GM21423 (cell line): ENCODE measurements at regions not wholly inside any gene's neighbourhood (a gene's known extent, or its start where the extent isn't known, plus 50 kb on each side); places are given as distances from the start of the nearest gene placed in this dataset.

Experiments used
- ATAC-seq: cut with Tn5 transposase; IDR thresholded peaks from one replicate; pipeline ENCODE4 v1.9.1; 2021; ENCODE audit warnings: mild to moderate bottlenecking, moderate library complexity; ENCODE audit not compliant: unreplicated experiment

DNA sequence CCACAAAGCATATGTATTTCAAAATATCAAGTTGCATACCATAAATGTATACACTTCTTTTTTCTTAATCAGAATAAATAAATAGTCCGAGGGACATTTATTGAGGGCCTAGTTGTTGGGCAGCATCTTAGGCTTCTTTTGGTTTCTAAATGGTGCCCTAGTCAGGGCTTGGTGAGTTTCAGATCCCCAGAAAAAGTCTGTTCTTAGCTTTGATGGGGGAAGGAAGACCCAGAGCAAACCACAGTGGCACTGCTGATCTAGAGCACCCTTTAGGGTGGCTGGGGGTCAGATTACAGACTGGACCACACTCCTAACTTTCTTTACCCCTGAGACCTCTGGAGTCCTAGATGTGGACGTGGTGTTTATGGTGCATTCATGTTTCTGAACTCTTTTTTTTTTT lies 97.8 kb downstream of the C9orf152 start:
- peak; percentile 84 for ATAC-seq

DNA sequence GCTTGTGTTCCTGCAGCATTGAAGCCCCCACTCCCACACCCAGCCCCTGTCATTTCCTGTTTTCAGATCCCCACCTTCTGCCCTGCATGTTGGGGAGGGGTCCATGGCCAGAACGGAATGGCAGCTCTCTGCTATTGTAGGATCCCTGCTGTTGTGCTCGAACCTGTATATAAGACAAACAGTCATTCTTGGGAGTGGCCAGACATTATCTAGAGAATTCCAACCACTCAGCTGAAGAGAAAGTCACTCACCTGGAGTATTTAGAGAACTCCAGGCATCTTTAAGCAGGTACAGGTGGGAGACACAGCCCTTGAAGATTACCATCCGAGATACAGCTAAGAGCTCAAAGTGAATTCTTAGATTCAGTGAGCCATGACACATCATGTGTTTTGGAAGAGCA lies 96.1 kb downstream of the C9orf152 start:
- ATAC-seq: no peak

DNA sequence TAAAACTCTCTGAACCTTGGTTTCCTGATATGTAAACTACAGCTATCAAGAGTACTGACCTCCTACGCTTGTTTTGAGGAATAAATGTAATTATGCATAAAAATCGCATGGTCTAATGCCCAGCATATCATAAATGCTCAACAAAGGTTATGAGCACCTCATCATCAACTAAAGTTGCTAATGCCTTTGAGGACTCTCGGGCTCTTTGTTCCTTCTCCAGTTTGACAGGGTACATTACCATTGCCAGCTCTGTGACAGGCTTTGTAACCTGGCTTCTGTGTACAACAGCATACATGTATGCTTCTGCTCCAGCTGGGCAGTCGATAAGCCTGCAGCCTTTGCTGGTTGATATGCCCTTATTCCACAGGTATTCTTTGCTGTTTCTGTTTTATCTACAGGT lies 95.2 kb downstream of the C9orf152 start:
- no peak for ATAC-seq

DNA sequence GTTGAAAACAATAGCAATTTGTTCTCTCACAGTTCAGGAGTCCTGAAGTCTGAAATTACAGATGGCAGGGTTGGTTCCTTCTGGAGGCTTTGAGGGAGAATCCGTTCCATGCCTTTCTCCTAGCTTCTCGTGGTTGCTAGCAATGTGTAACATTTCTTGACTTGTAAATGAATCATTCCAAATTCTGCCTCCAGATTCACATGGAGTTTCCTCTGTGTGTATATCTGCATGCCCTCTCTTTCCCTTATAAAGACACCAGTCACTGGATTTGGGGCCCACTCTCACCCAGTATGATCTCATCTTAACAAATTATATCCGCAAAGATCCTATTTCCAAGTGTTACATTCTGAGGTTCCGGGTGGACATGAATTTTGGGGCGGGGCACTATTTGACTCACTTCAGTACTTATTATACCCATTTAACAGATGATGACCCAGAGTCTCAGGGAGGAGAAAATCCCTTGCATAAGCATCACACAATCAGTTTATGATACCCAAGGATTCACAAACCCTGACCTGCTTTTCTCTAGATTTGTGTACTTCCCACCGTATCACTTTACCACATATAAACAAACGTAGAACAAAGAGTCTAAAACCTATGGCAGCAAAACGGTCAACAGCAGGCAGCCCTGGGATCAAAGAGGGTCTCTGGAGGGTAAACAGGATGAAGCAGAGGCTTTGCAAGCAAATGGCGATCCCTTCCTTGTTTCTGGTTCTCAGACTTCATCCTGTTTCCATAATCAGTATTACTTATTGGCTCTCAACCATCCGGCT lies 93.7 kb downstream of the C9orf152 start:
- ATAC-seq: no peak

DNA sequence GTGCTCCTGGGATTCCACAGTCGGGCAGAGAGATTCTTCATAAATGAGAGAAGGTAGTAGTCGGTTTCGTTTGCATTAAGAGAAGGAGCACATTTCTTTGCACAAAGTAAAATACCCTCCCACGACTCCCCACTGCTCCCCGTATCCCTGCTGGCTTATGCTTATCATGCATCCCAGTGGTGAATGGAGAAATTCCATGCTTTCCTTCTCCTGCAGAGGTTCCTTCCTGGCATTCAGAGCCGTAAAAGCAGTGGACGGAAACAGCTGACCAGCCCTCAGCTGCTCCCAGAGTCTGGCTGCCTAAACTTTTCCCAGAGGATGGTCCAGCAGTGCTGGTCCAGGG lies 93.1 kb downstream of the C9orf152 start:
- no peak for ATAC-seq

DNA sequence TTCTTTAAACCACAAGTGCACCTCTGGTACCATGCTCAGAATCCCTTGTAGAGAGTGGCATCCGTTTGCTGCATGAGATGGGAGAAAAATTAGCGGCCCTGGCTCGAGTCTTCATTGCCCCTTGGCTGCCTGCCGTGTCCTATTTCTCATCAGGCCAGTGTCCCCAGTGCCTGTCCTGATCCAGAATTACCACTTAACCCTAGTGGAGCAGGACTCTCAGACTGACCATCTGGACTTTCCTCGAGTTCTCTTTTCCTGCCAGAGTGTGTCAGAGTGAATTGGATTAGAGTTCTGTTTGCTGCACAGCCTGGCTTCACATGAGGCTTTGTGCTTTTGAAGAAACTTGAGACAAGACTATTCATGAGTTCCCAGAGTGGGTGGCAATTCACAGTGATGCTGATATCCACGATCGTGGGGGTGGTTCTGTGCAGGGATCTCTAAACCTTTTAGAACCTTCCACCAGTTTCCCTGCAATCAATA lies 92.6 kb downstream of the C9orf152 start:
- ATAC-seq: no peak

DNA sequence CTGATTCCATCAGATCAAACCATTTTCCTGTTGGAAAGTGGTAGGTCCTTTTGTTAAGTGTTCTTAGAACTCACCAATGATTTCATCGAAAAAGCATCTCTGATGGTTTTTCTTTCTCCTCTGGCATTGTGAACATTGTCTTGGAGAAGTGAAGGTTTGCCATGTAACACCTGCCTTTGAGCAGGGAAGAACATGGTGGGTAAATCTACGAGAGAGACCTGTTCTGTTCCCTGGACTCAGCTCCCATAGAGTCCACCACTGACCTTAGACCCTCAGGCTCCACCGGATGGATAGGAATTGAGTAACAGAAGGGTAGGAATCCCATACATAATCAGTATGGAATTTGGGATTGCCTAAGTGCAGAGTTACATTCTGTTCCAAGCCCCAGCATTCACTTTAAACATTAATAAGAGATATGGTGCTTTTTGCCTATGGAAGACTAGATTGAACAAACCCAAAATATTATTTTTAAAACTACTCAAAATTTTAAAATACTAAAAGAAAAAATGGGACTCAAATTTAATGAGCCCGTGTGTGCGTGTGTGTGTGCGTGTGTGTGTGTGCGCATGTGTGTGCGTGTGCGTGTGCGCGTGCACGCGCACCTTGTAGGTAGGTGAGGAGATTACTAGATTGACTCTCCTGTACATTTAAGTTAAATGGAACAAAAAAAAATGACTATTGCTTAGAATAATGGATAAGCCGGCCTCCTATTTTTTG lies 92.0 kb downstream of the C9orf152 start:
- no peak for ATAC-seq

DNA sequence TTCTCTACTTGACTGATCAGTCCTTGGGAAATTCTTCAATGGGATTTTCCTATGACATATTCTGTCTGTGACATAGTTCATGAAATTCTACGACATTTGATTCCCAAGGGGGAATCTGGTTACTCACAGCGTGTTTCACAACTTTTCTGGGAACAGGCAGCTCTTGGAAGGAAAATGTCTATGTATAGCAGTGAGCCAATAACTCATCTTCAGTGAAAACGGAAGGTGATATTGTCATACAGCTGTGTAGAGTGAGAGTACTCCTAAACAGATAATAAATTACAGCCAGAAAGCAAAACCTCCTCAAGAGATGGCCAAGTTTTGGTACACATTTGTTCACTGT lies 91.4 kb downstream of the C9orf152 start:
- no peak for ATAC-seq

DNA sequence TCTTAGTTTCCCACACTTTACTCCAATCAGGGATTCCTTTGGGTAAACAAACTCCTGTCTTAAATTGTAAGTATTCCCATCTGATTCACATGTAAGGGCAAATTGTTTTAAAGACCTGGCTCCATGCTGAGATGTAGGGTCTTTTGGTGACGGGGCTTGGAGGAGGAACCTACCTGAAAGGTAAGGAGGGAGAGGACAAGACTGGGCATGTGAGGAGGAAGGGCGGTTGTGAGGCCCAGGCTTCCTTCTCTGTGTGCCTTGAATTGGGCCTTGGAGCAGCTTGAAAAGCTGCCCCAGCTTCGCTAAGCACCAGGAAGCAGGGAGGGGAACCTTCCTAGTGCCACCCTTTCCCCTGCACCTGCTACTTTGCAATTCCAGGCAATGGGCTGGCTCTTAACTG lies 86.8 kb downstream of the C9orf152 start:
- no peak for ATAC-seq

DNA sequence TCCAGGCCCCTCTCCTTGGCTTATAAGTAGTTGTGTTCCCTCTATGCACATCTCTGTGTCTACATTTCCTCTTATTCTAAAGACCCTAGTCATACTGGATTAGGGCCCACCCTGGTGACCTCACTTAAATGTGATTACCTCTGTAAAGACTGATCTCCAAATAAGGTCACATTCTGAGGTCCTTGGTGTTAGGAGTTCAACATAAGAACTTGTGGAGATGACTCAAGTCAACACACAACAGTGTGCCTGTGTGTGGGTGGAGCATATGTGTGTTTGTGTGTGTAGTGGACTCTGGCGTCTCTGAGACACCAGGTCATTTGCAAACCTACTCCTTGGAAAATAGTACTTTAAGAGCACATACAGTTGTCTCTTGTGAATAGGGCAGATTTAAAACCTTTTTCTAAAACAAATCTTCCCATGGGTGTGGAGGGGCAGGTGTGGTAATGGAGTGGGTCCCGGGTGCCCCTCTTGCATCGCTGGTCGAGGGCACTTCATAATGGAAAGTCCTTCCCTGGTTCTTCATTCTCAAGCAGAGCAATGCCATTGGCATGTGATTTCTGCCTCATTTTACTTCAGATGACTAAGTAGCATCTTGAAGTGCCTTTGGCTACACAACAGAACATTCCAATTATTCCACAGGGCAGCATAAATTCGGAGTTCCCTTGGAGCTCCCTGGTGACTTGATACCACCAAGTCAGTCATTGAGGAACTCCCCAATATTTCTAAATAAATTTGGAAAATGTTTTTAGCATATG lies 84.4 kb downstream of the C9orf152 start:
- no peak for ATAC-seq

DNA sequence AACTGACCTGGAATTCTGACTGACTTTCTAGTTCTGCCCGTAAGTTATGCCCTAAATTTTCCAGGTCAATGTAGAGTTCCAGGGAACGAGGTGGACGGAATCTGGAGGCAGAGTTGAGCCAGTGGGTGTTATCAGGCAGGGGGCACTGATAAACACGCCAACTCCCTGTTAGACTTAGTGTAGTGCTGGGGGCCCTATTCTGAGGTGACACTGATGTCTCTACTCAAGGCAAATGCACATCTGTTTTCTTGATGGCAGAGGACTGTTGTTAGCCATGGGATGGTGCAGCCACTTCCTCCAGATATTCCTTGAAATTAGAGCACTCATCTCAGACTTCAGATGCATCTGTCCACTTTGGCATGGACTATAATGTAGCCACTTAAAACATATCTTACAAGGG lies 83.5 kb downstream of the C9orf152 start:
- ATAC-seq: no peak

DNA sequence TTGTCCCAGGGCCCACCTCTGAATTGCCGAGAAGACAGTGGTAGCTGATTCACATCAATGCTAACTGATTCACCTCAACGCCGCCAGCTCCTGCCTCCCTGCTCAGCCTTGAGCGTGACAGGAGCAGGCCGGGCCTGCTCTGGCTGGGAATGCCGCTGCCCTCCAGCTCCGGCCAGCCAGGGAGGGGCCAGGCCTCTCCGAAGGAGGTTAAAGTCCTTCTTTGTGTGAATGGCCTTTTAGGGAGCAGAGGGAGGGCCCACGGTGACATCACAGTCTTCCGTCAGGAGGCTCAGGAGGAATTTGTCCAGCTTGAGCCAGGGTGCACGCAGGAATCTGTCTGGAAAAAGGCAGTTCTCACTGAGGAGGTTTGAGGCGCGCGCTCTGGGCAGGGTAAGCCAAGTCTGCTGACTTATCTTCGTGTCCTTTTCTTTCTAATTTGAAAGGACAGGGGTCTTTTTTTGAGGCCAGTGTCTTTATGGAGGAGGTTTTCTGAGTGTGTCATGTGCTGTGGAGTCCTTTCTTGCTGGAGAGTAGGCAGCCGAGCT lies 82.7 kb downstream of the C9orf152 start:
- ATAC-seq: no peak

DNA sequence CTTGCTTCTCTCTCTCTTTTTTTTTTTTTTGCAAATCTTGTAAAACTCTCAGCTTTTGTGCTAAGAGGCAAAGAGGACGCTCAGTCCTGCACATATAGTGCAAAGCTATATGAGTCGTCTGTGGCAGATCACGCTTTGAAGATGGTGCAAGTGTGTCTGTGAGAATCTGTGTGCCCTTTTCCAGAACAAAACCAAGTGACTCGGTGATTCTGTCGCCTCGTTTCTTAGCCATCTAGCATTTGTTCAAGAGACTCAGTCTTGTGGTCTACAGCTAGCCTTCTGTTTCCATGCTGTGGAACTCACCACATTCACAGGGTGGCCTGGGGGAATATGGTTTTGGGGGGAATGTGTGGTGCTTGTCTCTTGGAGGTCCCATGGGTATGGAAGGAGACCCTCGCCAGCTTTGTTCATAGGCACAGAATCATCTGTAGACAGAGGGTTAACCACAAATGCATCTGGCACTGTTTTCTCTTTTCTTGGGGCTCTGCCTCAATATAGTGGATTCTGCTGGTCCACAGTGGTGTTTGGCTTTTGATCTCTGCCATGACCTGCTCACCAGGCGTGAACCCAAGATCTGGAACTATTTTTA lies 82.1 kb downstream of the C9orf152 start:
- no peak for ATAC-seq

DNA sequence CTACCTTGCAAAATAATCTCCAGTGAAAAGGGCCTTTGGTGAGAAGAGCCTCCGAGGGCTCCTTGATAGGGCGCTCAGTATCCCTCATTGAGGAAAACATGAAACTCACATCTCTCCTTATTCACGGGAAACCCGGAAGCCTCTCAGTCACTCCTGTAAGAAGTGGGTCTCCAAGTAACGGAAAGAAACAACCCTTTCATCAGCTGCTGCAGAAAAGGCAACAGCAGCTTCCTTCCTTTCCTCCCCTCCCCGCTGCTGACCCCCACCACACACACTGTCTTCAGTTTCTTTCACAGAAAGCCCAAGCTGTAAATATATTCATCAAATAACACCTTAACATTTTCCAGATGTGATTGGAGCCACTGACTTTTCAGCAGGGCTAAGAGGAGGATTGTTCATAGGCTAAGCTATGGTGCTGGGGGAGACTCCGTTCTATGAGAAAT lies 81.4 kb downstream of the C9orf152 start:
- ATAC-seq: no peak

DNA sequence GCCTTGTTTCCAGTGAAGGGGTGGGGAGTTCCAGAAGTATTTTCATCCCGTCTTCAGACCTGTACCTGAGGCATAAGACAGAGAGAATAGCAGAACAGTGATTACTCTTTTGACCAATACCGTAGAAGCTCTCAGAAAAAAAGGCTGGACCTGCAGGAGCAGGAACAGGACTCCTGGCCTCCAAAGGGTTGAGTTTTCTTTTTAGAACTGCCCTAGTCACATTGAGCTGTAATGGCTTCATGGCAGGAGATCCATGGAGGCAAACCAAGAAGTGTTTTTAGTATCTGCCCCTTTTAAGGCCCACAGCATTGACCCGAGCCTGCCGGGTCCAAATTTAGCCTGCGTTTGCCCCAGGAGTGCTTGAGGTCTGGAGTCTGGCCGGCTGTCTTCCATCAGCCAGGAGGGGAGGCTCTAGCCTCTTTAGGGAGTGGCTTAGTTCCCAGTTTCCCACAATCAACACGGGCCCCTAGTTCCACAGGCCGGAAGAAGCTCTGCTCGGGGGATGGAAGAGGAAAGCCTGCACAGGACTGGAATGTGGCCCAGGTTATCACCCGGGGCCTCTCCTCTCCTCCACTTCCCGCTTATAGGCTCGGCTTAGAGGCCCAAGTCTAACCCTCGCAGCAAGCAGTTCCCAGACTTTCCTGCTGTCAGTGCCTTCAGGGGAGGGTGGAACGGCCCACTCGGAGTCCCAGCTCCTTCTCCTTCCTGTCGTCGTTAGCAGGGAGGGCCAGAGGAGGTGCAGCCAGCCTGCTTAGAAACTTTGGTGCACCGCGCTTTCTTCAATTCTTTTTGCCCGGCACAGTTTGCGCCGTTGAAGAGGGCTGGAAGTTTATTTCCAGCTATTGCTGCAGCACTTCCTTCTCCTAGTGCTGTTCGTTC lies 80.7 kb downstream of the C9orf152 start:
- no peak for ATAC-seq

DNA sequence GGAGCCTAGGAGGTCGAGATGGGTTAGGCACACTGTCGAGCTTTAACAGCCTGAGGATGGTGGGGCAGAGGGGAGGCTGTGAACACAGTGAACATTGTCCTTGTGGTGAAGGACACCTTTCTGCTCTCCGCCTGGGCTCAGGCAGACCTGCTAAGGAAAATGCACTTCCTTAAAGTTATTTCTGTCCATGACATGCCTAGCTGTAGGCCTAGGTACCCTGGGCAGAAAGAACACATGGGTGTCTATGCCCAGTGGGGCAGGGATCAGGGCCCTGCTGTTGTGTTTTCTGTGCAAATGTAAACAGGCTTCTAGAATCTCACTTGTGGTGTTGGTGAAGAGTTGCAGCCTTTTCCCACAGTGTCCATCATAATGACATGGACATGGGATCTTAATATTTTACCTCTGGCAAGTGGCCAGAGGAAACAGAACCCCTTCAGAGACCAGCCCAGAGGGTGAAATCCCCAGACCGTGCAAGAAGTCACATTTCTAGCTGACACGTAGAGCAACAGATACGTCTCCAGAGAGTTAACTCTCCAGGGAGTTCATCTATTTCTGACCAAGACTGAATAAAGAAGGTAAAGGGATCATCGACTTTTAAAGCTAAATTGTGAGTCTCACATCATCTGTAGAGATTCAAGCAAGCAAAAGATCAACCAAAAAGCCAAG lies 79.2 kb downstream of the C9orf152 start:
- ATAC-seq: peak; percentile 78

DNA sequence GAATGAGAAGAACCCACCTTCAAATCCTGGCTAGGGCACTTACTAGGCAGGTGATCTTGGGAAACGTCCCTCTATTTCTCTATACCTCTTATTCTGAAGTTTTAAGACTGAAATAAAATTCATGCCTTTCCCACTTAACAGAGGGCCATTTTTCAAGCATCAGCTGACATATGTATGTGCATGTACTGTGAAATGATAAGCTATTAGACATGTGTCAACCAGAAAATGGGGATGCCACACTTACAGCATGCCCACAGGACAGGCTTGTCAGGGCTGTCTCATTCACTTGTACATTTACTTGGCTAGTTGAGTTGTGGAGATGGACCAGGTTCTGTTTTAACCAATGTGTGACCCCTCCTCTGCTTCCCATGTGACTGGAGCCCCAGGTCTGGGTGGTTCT lies 78.5 kb downstream of the C9orf152 start:
- no peak for ATAC-seq

DNA sequence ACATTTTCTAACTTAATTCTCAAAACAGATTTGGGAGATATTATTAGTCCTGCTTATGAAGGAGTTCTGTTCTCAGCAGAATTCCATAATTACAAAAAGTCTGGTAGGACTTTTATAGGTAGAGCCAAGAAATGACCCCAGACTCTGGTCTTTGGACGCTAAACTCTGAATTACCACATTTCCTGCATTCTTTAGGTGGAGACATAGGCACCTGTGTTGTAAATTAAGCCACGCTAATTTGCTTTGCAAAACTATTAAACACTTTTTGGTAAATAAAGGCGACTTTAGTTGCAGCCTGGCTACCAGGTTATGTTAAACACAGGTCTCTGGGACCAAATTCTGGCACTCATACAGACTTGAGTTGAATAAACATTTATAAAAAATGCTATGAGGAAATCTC lies 77.7 kb downstream of the C9orf152 start:
- no peak for ATAC-seq

DNA sequence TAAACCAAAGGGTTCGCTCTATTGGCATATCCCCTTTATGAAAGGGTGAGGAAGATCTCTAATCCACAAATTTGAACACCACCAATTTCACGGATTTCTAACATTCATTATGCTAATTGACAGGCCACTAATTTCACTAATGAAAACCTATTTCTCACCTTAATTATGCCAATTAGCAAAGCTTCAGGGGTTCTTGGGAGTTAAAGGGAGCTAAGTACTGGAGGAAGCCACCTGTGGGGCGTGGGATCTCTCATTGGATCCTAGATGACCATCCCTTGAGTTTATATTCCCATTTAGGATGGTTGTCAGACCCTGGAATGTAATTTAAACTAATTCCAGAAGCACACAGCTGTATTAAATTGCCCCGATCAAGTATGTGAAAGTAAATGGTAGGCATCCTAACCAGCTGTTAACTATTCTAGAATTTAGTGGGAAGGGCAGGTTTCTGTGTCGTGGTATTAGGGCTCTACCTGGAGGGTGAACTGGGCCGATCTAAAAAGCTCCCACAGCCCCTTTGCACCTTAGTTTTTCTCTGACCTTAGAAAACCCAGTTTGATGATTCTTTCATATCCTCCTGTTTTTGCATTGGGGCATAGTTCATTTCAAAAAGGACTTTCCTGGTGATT lies 77.1 kb downstream of the C9orf152 start:
- no peak for ATAC-seq
